Tibial nerve (tissue), 4 donors: ENCODE measurements at regions not wholly inside any gene's neighbourhood (a gene's known extent, or its start where the extent isn't known, plus 50 kb on each side); places are given as distances from the start of the nearest gene placed in this dataset.

Experiments
- EP300 ChIP-seq, 2 donors: sonication (generic); formaldehyde crosslinking; IDR thresholded peaks; one replicate each; pipeline ENCODE4 v1.6.1; 2017; ENCODE audit warnings: antibody characterized with exemption in 2 of 2, mild to moderate bottlenecking in 1 of 2
- POLR2A ChIP-seq, 2 donors: fragments of 450-650 bp; IDR thresholded peaks; one replicate each; pipeline ENCODE4 v1.6.1; 2017; ENCODE audit warnings: antibody characterized with exemption in 2 of 2, mild to moderate bottlenecking in 2 of 2, moderate library complexity in 2 of 2
- TF ChIP-seq, protein P1 (sequence below), 5 experiments: fragments of 200-600 bp in 3 of 5; fragments of 450-650 bp in 2 of 5; sonication (generic) in 3 of 5; IDR thresholded peaks; one replicate each; pipeline ENCODE4 v1.5.1; 2016 to 2019; ENCODE audit warnings: antibody characterized with exemption in 5 of 5, mild to moderate bottlenecking in 3 of 5, moderate library complexity in 2 of 5

DNA sequence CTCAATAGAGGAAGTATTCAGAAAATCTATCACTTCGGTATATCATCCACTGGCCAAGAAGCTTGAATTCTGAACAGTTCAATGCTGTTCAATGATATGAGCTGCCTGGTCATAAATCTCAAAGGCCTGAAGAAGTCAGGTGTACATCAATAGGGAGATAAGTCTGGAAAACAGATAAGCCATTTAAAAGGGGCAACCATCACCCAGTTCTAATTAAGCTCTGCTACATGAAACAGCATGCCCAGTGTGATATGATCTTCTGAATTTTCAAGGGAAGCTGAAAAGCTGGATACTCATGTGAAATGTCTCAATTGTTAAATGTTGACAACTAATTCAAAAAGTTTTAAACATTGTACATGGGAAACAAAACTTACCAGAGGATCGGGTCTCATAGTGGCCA is 2020.7 kb upstream of the WWC1 start:
- TF ChIP-seq, protein P1, sequence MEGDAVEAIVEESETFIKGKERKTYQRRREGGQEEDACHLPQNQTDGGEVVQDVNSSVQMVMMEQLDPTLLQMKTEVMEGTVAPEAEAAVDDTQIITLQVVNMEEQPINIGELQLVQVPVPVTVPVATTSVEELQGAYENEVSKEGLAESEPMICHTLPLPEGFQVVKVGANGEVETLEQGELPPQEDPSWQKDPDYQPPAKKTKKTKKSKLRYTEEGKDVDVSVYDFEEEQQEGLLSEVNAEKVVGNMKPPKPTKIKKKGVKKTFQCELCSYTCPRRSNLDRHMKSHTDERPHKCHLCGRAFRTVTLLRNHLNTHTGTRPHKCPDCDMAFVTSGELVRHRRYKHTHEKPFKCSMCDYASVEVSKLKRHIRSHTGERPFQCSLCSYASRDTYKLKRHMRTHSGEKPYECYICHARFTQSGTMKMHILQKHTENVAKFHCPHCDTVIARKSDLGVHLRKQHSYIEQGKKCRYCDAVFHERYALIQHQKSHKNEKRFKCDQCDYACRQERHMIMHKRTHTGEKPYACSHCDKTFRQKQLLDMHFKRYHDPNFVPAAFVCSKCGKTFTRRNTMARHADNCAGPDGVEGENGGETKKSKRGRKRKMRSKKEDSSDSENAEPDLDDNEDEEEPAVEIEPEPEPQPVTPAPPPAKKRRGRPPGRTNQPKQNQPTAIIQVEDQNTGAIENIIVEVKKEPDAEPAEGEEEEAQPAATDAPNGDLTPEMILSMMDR (IDR thresholded peaks at IDR 0.05): no peak
- TF ChIP-seq POLR2A (IDR thresholded peaks at IDR 0.05): no peak
- TF ChIP-seq EP300 (IDR thresholded peaks at IDR 0.05): no peak
